CD4-positive, alpha-beta T cell treated with Interleukin-6 at 100 ng/mL for 8 hours (primary cell): ENCODE measurements at regions not wholly inside any gene's neighbourhood (a gene's known extent, or its start where the extent isn't known, plus 50 kb on each side); places are given as distances from the start of the nearest gene placed in this dataset.

Experiments
- DNase-seq: peaks from one replicate; pipeline ENCODE4 v3.0.0-alpha.2; 2020; ENCODE audit warnings: mixed read lengths, low spot score

DNA sequence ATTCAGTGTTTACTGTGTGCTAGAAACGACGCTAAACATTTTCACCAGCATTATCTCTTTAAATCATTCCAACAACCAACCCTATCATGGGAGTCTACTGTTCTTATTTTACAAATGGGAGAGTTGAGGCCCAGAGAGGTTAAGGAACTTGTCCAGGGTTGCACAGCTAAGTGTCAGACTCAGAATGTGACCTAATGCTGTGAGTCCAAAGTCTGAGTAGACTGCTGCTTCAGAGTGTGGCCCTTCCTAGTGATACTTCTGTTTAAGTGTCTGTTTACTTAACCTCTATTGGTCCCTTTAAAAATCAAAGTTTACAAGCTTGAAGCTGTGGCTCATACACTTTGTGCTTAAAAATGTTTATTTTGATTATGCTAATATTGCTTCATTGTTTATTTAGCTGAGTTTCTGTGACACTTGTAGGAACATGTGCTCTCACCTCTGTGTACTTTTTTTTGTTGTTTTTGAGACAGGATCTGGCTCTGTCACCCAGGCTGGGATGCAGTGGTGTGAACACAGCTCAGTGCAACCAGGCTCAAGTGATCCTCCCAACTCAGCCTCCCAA lies 84.4 kb upstream of the SYPL1 start:
- DNase-seq, result no peak

DNA sequence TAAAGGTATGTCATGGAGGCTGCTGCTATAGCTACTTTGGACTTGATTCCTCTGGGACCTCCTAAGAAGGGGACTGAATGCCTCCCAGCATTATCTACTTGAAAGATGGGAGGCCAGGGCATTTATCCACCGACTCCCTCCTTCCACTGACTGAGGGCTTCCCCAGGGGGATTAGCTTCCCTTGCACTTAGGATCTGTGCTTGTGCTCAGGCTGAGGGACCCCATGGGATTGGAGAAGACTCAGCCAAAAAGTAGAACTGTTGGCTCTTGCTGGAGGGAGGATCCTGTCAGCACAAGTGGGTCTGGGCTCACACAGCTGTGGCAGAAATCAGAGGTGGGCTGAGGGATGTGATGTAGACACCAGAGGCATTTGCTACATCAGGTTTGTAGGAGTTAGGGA lies 81.5 kb upstream of the SYPL1 start:
- no peak for DNase-seq

DNA sequence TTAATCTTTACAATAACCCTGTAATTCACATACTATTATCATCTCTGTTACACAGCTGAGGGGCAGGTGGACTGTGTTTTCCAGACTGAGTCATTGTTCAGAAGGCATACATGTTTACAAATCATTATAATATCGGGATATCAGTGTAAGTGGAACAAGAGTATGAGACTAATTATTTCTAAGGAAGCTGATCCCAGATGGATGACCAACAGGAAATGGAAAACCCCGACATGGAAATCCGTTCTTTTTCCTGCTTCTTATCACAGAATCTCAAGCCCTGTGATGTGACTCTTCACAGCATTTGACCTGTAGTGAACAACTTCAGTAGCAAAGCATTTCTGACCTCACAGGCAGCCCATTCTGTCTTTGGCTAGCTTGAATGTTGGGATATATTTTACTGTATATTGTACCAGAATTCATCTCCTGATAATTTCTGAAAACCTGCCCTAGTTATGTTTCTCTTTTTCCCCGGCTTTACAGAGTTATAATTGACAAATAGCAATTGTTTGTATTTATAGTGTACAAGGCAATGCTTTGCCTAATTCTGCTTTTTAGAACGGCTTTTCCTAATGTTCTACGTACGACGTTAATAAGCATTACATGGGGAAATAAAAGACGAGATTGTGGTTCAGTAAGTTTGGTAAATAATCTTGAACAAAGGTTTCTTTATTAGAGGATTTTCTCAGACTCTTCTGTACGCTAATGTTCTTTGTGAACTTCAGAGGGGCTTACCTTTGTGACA lies 78.6 kb upstream of the SYPL1 start:
- no peak for DNase-seq

DNA sequence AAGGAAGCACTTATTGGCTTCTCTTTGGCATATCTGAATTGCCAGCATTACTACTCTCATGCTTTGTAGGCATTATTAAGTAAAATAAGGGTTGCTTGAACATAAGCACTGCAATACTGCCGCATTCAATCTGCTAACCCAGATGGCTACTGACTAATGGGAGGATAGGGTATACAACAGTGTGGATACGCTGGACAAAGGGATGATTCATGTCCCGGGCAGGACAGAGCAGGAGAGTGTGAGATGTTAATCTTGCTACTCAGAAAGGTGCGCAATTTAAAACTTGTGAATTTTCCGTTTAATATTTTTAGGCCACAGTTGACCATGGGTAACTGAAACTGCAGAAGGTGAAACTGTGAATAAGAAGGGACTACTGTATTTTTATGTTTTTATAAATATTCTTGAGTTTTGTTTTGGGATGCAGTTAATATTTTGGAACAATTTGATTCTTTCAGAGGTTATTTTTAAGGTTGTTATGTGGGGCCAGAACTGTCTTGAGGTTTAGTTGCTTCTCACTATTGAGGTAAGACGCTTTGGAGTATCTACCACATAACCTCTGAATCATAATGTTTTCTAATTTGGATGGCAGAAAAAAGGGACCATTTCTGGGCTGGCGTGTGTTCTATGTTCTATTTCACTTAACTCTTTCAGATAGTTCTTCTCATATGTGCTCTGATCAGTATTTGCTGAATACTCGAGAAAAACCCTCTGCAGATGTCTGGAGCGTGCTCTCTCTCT lies 75.7 kb upstream of the SYPL1 start:
- no peak for DNase-seq

DNA sequence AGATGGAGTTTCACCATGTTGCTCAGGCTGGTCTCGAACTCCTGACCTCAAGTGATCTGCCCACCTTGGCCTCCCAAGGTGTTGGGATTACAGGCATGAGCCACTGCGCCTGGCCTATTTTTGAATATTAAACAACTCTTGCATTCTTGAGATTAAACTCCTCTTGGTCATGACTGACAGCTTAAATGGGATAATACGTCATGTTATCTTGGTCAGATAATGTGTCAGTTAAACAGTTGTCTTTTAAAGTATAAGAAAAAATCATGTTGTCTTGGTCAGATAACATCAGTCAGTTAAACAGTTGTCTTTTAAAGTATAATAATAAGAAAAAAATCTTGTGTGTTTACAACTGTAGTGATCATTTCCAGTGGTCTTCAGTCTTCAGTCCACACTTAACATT lies 73.6 kb upstream of the SYPL1 start:
- no peak for DNase-seq

DNA sequence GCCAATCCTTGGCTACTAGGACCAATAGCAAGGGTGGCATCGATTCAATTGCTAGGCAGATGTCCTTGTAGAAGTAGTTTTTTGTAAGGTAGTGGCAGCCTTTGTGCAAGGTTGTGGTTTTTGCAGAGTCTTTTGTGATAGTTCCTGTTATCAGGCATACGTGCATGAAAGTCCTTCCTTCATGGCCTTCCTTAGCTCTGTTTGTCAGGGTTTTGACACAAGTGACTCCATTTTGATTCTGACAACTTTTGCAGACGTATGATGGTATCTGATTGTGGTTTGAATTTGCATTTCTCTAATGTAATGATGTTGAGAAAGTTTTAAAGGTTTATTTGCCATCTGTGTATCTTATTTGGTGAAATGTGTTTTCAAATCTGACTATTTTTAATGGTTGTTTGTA lies 71.8 kb upstream of the SYPL1 start:
- DNase-seq, result no peak

DNA sequence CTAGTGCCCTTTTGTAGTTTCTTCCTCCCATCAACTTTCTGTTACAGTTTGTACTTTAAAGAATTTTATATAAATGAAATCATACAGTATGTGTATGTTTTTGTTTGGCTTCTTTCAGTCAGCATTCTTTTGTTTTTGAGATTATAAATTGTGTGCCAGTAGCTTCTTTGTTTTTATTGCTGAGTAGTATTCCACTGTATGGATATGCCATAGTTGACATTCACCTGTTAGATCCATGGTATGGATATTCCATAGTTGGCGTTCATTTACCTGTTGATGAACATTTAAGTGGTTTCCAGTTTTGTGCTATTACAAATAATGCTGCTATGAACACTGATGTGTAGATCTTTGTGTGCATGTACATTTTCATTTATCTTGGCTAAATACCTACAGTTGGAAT lies 70.8 kb upstream of the SYPL1 start:
- DNase-seq, result no peak

DNA sequence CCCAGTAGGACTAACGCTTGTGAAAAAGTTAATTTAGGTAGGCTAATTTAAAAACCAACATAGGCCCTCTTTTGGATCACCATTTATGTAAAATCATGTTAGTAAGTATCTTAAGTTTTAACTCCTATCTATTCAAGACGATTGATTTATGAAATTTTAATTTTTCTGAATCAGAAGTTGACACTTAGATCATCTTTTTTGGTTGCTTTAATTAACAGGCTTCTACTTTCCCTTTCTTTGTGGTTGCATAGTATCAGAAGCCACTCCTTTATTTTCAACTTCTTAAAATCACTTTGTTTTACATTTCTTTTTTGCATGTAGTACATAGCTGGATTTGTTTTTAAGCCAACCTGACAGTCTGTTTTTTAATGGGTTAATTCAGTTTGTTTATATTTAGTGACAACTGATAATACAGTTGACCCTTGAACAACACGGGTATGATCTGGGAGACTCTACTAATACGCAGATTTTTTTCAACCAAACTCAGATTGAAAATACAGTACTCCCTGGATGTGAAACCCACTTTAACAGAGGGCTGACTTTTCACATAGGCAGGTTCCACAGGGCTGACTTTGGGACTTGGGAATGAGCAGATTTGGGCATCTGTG lies 69.7 kb upstream of the SYPL1 start:
- no peak for DNase-seq

DNA sequence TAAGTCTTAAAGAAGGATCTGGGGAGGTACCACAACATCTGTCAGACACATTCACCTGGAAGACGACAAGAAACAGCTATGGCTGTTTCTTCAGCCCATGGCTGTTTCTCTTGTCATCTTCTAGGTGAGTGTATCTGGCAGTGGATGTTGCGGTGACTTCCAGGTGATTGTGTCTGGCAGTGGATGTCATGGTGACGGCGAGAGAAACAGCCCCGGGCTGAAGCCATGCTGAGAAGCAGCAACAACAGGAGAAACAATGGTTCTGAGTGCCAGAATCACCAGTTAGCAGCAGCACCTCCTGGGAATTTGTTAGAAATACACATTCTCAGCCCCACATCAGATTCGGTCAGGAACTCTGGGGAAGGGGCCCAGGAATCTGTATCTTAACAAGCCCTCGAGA lies 68.6 kb upstream of the SYPL1 start:
- DNase-seq, result no peak

DNA sequence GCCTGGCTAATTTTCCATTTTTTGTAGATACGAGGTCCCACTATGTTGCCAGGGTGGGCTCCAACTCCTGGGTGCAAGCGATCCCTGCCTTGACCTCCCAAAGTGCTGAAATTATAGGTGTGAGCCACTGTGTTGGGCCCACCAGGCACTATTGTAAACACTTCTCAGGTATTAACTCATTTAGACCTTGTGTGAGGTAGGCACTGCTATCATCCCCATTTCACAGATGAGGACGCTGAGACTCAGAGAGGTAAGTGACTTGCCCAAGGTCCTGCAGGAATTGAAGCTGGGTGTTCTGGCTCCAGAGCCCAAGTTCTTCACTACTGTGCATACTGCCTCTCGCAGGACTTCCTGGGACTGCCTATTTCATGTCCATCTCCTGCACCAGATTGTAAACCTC lies 67.1 kb upstream of the SYPL1 start:
- DNase-seq, result no peak

DNA sequence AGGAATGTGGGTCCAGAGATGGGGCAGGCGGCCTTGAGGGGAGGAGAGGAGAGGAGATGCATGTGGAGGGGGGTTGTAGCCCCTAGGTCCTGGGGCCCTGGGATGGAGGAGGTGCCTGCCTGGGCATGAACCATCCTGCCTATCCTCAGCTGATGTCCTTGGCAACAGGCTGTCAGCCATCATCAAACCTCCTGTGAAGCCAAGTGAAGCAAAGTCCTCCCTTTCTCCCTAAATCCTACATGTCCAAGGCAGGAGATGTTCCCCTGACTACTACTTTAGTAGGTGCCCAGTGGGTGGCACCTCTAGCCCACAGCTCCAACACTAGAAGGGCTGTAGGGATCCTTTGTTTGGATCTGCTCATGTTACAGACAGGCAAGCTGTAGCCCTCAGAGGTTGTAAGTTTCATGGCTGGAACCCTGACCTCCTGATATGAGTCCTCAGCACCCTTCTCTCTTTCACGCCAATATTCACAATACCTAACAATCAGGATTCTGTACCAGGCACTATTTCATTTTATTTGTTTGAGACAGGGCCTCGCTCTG lies 66.6 kb upstream of the SYPL1 start:
- DNase-seq, result no peak

DNA sequence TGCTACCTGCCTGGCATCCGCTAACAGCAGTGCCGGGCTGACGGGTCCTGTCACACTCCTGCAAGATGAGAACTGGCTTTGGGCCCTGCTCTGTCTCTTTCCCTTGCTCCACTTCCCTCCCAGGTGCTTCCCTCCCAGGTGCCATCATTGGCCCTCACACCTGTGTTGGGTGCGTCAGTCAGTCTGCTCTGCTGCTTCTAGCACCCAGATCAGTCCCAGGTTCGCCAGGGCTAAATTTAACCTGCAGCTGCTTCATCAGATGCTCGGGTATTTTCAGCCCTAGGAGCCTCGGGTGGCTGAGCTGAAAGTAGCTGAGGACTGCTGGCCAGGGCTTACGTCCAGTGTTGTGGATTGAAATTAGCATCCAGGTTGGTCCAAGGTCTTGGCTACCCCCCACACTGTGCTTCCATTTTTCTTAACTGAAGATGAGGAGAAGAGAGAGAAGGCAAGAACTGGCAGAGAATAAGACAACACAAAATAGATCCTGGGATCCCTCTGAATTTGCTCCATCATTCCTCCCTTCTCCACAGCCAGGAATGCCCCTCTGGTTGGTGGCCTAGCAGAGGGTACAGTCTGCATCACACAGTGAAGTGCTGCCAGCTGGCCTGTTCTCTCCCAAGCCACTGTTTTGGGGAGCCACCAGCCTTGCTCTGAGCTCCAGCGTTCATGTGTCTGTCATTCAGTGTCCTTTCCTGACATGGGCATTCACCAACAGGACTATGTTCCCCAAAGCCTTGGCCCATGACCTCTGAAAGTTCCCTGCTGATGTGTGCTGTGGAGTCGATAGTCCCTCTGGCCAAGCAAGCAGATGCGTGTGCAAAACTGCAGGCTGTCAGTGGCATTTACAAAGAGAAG lies 65.9 kb upstream of the SYPL1 start:
- no peak for DNase-seq

DNA sequence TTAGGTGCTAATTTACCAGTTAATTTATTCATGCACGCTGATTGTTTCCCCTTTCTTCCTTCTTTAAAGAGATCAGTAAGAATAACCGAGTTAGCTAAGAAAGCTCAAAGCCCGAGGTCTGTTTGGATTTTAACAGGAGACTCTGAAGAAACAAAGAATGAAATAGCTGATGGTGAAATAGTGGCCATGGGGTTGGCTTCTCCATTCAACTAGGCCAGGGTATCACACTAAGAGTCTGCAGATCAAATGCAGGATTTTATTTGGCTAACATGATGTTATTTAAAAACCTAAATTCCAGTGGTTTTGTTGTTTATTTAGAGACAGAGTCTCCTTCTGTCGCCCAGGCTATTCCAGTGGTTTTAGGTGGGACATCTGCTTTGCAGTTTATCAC lies 65.2 kb upstream of the SYPL1 start:
- no peak for DNase-seq

DNA sequence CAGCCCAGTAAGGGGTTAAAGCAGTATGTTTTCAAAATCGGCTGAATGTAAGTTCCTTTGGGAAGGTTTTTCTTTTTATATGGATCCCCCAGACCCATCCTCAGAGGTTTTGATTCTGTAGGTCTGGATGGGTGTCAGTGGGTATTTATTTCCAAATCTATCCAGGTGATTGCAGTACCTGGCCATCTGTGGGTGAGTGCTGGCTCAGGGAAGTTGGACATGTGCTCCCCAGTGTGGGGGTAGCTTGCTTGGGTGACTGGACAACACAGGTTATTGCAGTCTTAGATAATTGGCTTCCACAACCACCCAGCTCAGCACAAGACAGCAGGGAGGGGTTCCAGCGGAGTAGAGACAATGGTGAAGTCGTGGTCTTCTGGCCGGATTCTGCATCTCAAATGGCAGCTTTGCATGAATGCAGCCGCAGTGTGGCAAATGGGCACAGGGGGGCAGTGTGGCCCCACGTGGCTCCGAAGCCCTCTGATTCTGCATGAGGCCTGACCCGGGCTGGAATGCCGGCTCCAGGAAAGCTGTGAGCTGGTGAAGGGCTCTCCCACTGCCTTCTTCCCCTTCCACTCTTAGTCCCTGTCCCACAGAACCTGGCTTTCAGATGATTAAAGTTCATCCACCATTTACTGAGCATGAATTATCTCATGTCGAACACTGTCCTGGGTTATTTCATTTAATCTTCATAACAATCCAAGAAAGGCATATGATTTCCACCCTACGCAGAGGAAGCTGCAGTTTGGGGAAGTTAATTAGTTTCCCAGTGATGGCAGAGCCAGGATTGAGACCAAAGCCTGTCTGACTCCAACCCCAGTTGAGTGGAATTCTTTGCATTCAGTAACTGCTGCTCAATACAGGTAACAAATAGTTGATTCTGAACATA lies 64.5 kb upstream of the SYPL1 start:
- peak; percentile 52 for DNase-seq

DNA sequence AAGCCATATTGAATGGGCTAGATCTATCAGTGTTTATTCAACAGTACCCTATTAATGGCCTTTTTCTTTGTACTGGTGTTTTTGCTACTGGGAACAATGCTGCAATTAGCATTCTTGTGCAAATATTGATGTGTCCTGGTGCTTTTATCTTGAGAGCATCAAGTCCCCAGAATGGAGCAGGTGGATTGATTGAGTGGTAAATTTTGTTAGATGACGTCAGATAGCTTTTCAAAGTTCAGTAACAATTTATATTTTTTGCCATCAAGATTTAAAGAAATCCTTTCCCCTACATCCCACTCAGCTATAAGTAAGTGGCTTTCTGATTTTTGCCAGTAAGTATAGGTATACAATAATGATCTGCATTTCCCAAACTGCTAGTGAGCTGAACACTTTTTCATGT lies 63.4 kb upstream of the SYPL1 start:
- DNase-seq, result no peak

DNA sequence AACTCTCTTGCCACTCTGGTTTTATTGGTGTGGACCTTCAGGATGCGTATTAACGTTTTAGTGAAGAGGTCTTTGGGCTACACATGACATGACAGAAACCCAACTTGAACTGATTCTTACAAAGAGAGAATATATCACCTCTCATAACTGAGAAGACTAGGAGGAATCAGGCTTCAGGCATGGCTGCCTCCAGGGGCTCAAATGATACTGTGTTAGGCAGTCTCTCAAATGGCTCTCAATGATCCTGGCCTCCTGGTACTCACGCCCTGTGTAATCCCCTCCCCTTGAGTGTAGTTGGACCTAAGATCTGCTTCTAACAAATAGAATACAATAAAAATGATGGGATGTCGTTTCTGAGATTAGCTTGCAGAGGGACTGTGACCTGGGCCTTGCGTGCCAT lies 58.5 kb upstream of the SYPL1 start:
- no peak for DNase-seq

DNA sequence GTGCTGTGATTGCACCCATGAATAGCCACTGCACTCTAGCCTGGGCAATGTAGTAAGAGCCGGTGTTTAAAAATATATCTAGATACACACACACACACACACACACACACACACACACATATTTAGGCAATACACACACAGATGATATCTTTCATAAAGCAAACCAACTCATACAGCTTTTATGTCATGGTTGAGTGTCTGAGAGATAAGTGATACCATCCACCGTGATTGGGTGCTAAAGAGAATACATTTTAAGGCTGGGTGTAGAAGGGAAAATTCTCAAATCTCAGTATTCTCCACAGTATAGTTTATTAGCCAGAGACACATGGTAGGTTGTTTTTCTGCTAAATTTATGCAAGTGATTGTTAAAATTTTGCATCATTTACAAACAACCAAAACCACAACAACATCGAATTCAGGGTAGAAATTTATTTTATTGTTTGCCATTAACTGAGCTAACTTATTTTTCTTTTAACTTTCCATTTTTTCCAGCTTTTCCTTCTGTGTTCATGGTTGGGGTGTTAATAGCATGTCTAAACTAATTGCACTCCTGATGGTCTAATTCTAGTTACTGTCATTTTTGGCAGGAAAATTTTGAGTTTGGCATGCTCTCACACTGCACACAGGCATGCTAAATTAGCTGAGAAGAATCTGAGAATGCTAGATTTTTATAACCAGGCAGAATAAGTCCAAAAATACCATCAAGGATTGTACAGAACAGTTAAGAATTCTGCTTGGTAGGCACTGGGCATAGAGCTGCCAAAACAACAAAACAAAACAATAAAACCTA lies 57.9 kb upstream of the SYPL1 start:
- no peak for DNase-seq

DNA sequence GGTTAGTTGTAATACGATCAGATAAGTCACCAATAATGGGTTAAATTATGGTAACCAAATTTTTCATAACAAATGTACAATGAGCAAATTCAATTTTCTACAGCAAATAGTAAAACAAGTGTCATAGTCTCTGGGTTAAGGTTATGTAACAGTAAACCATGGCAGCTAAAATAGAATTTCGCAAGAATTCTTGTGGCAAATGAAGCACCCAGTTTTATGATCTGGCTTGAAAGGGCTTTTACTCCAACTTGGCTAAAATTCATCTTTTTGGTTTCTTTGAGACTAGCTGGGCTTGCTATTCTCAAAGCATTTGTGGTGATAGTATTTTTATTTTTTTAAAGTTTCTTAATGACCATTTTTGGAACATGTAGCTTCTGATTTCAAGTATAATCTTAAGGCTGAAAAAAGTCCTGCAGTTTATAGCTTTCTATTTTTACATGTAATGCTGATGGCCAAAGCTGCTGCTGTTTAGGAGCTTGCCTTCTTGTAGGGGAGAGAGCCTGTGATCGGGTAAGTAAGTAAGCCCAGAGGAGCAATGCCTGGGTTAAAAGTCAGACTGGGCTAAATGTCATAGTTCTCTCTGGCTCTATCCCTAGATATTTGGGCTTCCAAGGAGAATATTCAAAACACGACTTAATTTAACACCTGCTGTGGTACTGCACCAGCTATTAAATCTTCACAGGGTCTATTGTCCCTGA lies 55.5 kb upstream of the SYPL1 start:
- no peak for DNase-seq

DNA sequence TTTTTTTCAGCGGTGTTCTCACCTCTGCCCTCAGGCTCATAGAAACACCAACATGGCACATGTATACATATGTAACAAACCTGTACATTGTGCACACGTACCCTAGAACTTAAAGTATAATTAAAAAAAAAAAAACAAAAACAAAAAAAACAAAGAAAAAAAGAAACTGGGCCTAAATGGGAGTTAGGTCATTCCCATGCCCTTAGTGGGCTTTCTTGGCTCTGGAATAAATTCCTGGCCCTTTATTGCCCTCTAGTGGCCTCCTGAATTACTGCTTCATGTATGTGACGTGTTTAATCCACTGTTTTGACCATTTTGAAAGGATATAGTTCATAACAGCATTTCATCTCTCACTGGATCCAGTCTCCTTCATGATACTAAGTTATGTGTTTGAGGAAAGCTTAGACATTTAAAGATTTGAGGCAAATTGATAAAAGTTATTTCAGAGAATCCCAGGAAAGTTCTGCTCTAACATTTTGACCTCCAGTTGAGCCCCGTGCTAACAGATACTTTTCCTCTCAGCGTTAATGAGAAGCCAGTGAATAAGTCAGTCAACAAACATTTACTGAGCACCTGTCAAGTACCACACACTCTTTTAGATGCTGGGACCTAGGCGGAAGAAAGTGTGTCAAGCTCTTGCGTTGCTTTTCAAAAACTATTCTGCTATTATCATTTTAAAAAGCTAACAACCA lies 54.7 kb upstream of the SYPL1 start:
- DNase-seq, result peak; percentile 48
